GM18909 (cell line): ENCODE measurements at regions not wholly inside any gene's neighbourhood (a gene's known extent, or its start where the extent isn't known, plus 50 kb on each side); places are given as distances from the start of the nearest gene placed in this dataset.
"Not testable (repeated sequence)": the region's sequence is repeated elsewhere in the genome, so short reads cannot be mapped to it uniquely, and the experiment has no call there.

Source experiments
- ATAC-seq: cut with Tn5 transposase; IDR thresholded peaks from one replicate; pipeline ENCODE4 v1.9.1; 2021; ENCODE audit warnings: mild to moderate bottlenecking; ENCODE audit not compliant: unreplicated experiment, poor library complexity

GRCh38 chr2:226540204-226540994 lies 259.2 kb downstream of the IRS1 start:
- ATAC-seq: no peak

DNA sequence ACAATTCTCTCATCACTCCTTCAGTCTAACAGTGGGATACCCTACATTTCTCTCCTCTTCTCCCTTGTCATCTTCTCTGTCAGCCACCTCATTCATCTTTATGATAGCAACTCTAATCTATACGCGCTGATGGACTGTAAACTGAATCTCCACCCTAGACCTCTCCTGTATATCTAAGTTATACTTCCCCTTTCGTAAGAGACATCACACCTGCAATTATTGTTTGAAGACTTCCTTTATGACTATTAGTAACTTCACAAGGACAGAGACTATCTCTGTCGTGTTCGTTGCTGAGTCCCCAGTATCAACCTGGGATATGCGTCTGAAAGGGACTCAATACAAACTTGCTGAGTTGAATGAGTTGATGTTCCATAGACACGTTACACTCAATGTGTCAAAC lies 263.2 kb downstream of the IRS1 start:
- no peak for ATAC-seq

- not testable (repeated sequence) for ATAC-seq
Observed at GRCh38 chr2:226532976-226533375, 266.6 kb downstream of the IRS1 start.

GRCh38 chr2:226531061-226531810 lies 268.4 kb downstream of the IRS1 start:
- ATAC-seq: no peak

- ATAC-seq: no peak
Observed at GRCh38 chr2:226529556-226529955, 270.1 kb downstream of the IRS1 start.

DNA sequence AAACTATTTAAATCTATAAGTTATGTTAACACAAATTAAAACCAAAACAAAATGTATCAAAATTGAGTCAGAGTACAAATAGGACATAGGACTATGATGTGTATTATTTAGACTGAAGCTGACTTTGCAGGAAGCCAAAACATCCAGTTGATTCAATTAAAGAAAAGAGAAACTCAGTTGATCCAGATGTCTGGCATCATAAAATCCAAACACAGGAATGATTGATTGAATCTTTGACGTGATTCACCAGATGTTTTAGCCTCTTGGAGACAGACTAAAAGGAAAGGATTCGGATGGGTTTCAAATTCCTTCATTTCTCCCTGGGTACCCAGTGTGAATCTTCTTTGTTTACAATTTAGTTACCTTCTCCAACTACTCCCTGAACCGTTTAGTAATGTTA lies 272.9 kb downstream of the IRS1 start:
- ATAC-seq: no peak

DNA sequence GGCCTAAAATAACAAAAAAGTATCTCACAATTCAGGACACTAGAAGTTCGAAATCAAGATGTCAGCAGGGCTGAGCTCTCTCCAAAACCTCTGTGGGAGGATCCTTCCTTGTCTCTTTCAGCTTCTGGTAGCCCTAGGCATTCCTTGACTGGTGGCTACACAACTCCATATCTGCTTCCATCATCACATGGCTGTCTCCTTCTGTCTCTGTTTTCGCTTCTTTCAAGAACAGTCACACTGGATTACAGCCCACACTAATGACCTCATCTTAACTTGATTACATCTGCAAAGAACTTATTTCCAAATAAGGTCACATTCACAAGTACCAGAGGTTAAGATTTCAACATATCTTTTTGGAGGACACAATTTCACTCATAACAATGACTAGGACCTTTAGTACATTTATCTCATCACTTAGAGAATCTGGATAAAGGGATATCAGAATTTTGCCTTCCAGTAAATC lies 275.2 kb downstream of the IRS1 start:
- no peak for ATAC-seq

DNA sequence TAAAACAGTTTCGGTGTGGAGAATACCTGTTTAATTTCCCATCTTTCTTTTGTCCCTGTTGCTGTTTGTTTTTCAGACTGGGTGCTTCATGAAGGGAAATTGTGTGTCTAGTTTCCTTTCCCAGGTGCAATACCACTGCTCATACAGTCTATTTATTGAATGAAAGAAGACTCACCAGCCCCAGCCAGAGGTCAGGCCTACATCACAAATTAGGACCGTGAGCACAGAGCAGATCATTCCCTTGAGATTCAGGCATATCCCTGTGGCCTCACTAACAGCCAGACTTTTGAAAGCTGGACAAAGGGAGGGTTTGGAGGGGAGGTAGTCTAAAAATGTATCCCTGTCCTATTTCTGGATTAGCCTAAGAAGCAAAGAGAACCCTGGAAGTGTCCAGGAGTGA lies 278.9 kb downstream of the IRS1 start:
- ATAC-seq: no peak

DNA sequence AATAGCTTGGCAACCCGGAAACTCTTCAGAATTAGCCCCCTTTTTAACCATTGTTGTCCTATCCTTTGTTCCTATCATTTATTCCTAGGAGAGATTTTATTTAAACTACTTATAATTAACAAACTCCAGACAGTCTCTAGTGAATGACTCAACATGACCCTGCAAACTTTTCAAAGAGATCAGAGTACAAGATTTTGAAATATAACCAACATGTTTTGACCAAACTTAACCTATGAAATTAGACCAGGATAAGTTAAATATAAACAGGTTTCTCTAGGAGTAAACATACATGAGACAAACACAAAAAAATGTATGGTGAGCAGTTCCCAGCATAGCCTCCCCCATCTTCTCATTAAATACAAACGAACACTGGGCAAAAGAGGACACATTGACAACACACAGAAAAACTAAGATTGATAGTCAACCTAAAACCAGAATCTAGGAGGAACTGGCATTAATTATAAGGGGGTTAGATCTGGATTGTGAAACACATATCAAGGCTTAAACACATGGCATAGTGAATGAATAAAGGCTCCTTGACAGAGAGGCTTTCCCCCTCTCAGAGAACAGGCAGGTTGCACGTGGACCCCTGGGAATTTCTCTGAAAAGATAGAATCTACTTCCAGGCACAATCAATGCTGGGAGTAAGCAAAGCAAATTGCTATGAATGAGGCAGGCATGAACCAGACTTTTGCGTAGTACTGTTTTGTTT lies 284.1 kb downstream of the IRS1 start:
- no peak for ATAC-seq

DNA sequence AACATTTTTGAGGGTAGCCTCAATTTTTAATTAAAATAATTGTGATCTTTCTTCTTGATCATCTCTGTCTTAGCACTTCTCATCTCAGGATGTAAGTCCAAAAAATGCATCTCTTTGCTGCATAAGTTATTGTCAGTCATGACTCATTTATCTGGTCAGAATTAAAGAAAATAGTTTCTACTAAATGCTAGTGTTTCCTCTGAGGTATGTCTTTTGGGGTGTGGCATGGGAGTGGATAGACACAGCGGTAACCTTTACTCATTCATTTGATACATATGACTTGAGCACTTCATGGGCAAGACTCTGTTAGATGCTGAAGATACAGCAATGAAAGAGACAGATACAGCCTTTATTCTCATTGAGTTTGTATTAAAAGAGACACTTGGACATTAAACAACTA lies 284.7 kb downstream of the IRS1 start:
- ATAC-seq: no peak

DNA sequence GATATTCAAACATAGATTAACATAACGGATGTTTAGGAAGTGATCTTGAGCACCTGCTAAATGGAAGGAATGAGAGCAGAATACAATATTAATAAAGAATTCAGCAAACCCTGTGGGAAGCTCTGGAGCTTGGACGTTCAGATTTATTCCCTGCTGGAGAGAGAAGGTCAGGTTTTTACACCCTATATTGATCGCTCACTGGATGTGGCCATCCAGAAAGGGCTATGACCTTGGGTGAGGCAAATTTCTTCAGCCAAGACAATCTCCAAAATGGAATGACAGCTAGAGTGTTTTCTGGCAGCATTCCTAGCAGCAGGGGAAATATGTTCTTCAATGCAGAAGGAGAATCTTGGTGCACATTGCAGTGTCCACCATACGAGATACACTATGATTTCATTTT lies 288.3 kb downstream of the IRS1 start:
- ATAC-seq: no peak

- ATAC-seq: no peak
Observed at GRCh38 chr2:226508683-226509082, 290.9 kb downstream of the IRS1 start.

- ATAC-seq: no peak
Observed at GRCh38 chr2:226508005-226508404, 291.6 kb downstream of the IRS1 start.

- ATAC-seq: no peak
Observed at GRCh38 chr2:226497146-226497909, 302.3 kb downstream of the IRS1 start.

GRCh38 chr2:226496273-226496550 lies 303.4 kb downstream of the IRS1 start:
- no peak for ATAC-seq

- ATAC-seq: no peak
Observed at GRCh38 chr2:226495466-226496272, 304.0 kb downstream of the IRS1 start.

DNA sequence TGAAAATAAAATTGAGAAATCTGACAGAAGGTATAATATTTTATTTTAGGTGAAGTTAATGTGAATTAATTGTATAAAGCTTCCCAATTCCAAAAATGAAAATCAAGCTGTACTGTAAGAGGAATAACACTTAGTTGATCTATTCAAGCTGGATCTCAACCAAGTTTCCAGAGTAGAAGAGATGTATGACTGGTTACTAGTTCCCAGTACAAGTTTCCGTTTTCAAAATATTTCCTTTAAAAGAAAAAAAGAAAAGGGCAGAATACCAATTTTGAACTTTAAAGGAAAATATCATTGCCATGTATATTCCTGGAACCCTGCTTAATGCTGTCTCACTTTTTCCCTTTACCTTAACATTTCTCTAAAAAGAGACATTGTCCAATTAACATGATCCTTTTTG lies 308.5 kb downstream of the IRS1 start:
- no peak for ATAC-seq

GRCh38 chr2:226489775-226490541 lies 309.7 kb downstream of the IRS1 start:
- ATAC-seq: peak; percentile 68

GRCh38 chr2:226488034-226488433 lies 311.6 kb downstream of the IRS1 start:
- no peak for ATAC-seq
